ENCODE measurements at regions not wholly inside any gene's neighbourhood (a gene's known extent, or its start where the extent isn't known, plus 50 kb on each side); places are given as distances from the start of the nearest gene placed in this dataset.

GRCh38 chr7:127064-127598 is 65.2 kb upstream of the FAM20C start:
- FAIRE-seq (no peak), DNase-seq (ENCODE audit: insufficient read length, low spot score) (no peak)
- TF ChIP-seq, protein P1, sequence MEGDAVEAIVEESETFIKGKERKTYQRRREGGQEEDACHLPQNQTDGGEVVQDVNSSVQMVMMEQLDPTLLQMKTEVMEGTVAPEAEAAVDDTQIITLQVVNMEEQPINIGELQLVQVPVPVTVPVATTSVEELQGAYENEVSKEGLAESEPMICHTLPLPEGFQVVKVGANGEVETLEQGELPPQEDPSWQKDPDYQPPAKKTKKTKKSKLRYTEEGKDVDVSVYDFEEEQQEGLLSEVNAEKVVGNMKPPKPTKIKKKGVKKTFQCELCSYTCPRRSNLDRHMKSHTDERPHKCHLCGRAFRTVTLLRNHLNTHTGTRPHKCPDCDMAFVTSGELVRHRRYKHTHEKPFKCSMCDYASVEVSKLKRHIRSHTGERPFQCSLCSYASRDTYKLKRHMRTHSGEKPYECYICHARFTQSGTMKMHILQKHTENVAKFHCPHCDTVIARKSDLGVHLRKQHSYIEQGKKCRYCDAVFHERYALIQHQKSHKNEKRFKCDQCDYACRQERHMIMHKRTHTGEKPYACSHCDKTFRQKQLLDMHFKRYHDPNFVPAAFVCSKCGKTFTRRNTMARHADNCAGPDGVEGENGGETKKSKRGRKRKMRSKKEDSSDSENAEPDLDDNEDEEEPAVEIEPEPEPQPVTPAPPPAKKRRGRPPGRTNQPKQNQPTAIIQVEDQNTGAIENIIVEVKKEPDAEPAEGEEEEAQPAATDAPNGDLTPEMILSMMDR (IDR thresholded peaks at IDR 0.05; ENCODE audit: insufficient read depth, missing control alignments) = no peak

DNA sequence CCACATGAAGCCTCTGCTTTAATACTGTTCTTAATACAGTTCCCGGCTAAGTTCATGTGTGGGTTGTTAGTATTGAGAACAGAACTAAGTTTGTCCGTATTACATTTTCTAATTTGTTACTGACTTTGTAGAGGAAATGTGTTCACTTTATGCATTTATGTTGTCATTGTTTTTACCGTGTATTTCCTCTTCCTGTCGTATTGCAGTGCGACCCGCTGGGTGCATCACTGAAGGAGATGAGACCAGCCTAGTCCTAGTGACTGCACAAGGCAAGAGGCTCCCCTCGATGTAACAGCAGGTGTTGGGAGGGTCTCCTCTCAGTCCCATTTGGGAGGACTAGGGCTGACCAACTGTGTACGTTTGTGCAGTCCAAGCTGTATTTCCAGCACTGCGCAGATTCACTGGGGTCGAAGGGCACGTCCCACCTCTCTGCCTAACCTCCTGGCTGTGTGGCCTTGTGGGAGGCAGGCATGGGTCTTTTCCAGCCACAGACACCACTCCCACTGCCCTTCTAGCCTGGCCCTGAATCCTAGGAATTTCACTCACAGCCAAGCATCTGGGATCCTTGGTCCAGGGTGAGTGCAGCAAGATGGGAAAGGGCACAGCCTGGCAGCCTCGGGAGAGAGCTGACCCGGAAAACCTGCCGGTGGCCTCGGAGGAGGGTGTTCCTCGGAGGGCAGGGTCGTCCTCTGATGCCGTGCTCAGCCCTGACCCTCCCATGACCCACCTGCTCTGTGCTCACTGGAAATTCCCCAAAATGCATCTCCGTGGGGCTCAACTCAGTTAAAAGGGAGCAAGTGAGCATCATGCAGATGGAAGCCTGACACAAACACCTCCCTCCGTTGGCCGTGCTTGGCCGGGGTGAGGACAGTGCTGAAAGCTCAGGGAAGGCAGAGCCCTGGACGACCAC is 63.9 kb upstream of the FAM20C start:
- DNase-seq (ENCODE audit: insufficient read length, low spot score) (no peak), FAIRE-seq (no peak)
- TF ChIP-seq, protein P1 (IDR thresholded peaks at IDR 0.05; ENCODE audit: insufficient read depth, missing control alignments) = no peak

DNA sequence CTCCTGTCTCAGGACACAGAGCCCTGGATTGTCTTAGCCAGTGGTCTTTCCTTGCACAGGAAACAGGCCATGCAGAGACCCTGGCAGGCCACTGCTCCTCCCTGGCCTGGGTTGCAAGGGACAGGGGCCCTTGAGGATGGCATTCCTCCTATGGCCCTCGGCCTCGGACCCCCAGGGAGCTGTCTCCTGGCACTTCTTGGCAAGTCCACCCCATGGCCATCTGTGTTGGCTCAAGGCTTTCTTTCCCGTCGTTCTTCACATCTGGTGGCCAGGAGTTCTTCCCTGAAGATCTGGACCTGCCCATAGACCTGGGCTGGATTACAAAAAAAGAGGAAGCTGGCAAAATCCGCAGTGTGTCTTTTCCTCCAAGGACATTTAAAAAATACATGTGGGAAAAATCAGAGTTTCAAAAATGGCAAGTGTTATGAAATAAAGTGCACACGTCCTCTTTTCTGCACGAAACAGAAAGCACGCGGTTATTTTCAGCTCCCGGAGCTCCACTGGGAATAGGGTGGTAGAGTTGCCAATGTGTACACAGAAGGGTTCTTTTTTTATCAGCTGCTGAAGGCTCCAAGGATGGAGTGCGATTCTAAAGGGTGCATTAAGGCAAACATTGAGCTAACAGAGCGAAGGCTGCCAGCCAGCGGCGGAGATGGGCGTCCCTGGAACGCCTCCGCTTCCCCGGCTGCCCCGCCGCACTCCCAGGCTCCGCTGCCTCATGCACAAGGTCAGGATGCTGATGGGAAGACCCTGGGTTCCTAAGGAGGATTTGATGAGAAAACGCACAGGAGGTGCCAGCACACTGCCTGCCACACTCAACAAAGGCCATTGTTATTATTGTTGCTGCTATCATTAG is 62.8 kb upstream of the FAM20C start:
- no peak for DNase-seq (ENCODE audit: insufficient read length, low spot score)
- TF ChIP-seq, protein P1 (IDR thresholded peaks at IDR 0.05; ENCODE audit: insufficient read depth, missing control alignments) = no peak
- no peak for FAIRE-seq

DNA sequence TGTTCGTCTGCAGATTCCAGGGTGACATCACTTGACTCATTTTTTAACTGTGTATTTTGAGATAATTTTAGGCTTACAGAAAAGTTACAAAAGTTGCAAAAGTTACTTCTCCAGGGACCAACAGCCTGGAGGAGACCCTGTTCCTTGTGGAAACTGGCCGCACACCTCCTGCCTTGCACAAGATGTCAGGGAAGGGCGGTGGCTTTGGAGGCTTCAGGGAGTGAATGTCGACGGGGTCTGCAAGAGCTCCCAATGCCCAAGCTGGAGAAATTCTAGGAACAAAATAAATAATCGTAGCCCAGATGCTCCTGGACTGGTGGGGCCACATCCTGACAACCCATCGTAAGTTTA is 62.2 kb upstream of the FAM20C start:
- FAIRE-seq = no peak
- TF ChIP-seq, protein P1 (IDR thresholded peaks at IDR 0.05; ENCODE audit: insufficient read depth, missing control alignments) = no peak
- no peak for DNase-seq (ENCODE audit: insufficient read length, low spot score)

- FAIRE-seq = no peak
- no peak for DNase-seq (ENCODE audit: insufficient read length, low spot score)
- TF ChIP-seq, protein P1 (IDR thresholded peaks at IDR 0.05; ENCODE audit: insufficient read depth, missing control alignments) = no peak
These were observed 61.2 kb upstream of the FAM20C start for GRCh38 chr7:130875-131780.

DNA sequence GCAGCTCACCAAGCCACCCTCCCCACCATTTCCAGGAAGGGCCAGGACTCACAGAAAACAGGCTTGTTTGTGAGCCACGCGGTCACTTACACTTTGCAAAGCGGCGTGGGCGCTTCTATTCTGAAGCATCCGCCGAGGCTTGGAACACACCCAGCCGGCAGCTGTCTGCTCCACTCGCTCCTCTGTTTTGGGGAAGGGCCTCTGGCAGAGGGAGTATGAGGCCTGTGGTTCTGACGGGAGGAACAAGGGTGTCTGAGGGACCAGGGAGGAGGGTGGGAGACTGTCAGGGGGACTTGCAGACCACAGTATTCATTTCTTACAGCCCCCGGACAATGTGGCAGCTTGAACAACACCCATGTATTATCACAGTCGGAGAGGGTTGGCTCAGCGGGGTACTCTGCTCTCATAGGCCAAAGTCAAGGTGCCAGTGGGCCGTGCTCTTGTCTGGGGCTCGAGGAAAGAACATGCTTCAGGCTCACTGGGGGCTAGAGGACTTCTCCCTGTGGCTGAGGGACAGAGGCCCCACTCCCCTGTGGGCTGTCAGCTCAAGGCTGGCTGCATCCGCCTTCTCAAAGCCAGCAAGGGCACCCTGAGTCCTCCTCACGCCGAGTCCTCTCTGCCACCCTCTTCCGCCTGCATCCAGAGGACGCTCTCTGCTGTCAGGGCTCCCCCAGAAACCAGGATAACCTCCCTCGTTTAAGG is 60.4 kb upstream of the FAM20C start:
- FAIRE-seq = no peak

More for the DNA sequence above, 60.4 kb upstream of the FAM20C start:
- TF ChIP-seq, protein P1 (IDR thresholded peaks at IDR 0.05; ENCODE audit: insufficient read depth, missing control alignments) = no peak
- no peak for DNase-seq (ENCODE audit: insufficient read length, low spot score)
